ENCODE measurements at regions not wholly inside any gene's neighbourhood (a gene's known extent, or its start where the extent isn't known, plus 50 kb on each side); places are given as distances from the start of the nearest gene placed in this dataset.

GRCh38 chr1:9435153-9435636, 104.1 kb upstream of the SLC25A33 start (continued):
- TF ChIP-seq DMTF1 (CRISPR knock-in tag; IDR thresholded peaks at IDR 0.05) (no peak), TBX2 (CRISPR knock-in tag; IDR thresholded peaks at IDR 0.05; ENCODE audit: borderline replicate concordance) (peak; percentile 85), FOXA1 (IDR thresholded peaks at IDR 0.05) (peak; percentile 86), FOXA1 (CRISPR knock-in tag; IDR thresholded peaks at IDR 0.05) (peak; percentile 99), ZNF709 (CRISPR knock-in tag; IDR thresholded peaks at IDR 0.05) (no peak), RARA (CRISPR knock-in tag; IDR thresholded peaks at IDR 0.05) (peak; percentile 95), ZZZ3 (CRISPR knock-in tag; IDR thresholded peaks at IDR 0.05; ENCODE audit: borderline replicate concordance) (no peak), ZNF614 (CRISPR knock-in tag; IDR thresholded peaks at IDR 0.05; ENCODE audit: borderline replicate concordance) (peak; percentile 83; the same call in 1 of the 2 replicates)

- Histone ChIP-seq H4K20me1 (ENCODE audit: insufficient read depth, low read length) (no peaks in the 10 kb centered on the region), H3K4me2 (ENCODE audit: low read depth, low read length) (peak overlapping the region; percentile 71), H3K9me3 (ENCODE audit: low read length) (no peaks in the 10 kb centered on the region), H3K9ac (ENCODE audit: insufficient read depth, low read depth, low read length) (peak overlapping the region; percentile 55), H3K36me3 (replicated peaks in 1 of 2; ENCODE audit: control insufficient read depth in 1 of 2, insufficient read depth in 2 of 2, low read length in 2 of 2) (no peaks in the 10 kb centered on the region), H2AFZ (ENCODE audit: low read length) (no peak overlapping the region), H3K4me1 (ENCODE audit: insufficient read depth, low read length) (peaks cover 85% of the 10 kb centered on the region), H3K27me3 (ENCODE audit: control insufficient read depth in 1 of 2, insufficient read depth in 2 of 2, low read length in 2 of 2) (no peaks in the 10 kb centered on the region), H3K4me3 (replicated peaks in 1 of 3; ENCODE audit: insufficient read depth in 1 of 3, low read depth in 2 of 3, low read length in 3 of 3) (peak overlapping the region in 1 of 3 experiments; percentile 34; a peak in 2 of 6 replicates), H3K79me2 (ENCODE audit: insufficient read depth, low read length) (no peaks in the 10 kb centered on the region), H3K27ac (ENCODE audit: extremely low read length, insufficient read depth, low read length) (peak overlapping the region; percentile 87)
- in situ Hi-C loops (cut with HindIII; ENCODE audit: extremely low pct_ligation_motif_present, low pct_unique_long_range_greater_than_20kb) = no loop called here
- ChIA-PET CTCF (ENCODE audit: low intra/inter-chr PET ratio, low total read pairs) (no interaction called here), POLR2A (interaction anchor here (1.4 to 2.8 kb wide), 4 partner anchors 11 to 36 kb away, joined by 3 to 23 read pairs (median 8); no protein-coding TSS in a partner anchor)
- intact Hi-C loops (cut with micrococcal nuclease; ENCODE audit: unreplicated experiment) = loop anchor here (5.0 kb wide), 1 partner anchor 34 kb away; no protein-coding TSS in a partner anchor
- DNase-seq (ENCODE audit: low spot score) = peak; percentile 66
- no TSS peak for BruUV-seq (replicated peaks)
- peak; percentile 14 for ATAC-seq
- no peak for FAIRE-seq
- WGBS (ENCODE audit: low lambda C conversion rate) = 0% methylated on average over 5 of the region's 5 CpGs
- no peak for TF ChIP-seq GMEB1 (CRISPR knock-in tag; IDR thresholded peaks at IDR 0.05; ENCODE audit: borderline replicate concordance)
- TF ChIP-seq ZGPAT (CRISPR knock-in tag; IDR thresholded peaks at IDR 0.05) = peak; percentile 39; the same call in 1 of the 2 replicates
- TF ChIP-seq ZSCAN9 (CRISPR knock-in tag; IDR thresholded peaks at IDR 0.05; ENCODE audit: borderline replicate concordance) = 0 out of 2 replicates have a peak, but pooled peaks have one; percentile 41
- no peak for TF ChIP-seq ZNF234 (CRISPR knock-in tag; conservative IDR thresholded peaks at IDR 0.05)
- TF ChIP-seq ERF (CRISPR knock-in tag; IDR thresholded peaks at IDR 0.05) = peak; percentile 27; the same call in 1 of the 2 replicates
- TF ChIP-seq KAT8 (CRISPR knock-in tag; IDR thresholded peaks at IDR 0.05) = peak; percentile 47; the same call in 1 of the 2 replicates
- TF ChIP-seq HHEX (CRISPR knock-in tag; IDR thresholded peaks at IDR 0.05) = 0 out of 2 replicates have a peak, but pooled peaks have one; percentile 28
Measured at GRCh38 chr1:9435854-9436640, 103.2 kb upstream of the SLC25A33 start.
